ENCODE measurements at regions not wholly inside any gene's neighbourhood (a gene's known extent, or its start where the extent isn't known, plus 50 kb on each side); places are given as distances from the start of the nearest gene placed in this dataset.

DNA sequence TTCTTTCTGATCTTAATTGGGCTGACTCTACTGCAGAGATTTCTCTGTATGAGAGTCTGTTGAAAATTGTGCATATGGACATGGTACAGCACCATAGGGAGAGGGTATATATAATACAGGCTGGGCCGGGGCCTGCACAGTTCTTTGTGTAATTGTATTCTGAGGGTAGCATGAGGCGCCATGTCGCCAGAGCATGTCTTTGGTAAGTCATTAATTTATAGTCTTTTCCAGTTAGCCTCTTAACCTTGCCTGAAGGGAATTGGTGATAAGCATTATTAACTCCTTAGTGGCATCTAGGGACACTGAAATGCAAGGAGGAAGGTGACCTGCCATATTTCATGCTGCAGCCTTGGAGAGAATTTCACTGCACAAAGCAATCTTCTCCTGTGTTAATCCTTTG lies 569.9 kb downstream of the TMTC2 start:
- TF ChIP-seq CTCF (IDR thresholded peaks at IDR 0.05; ENCODE audit: insufficient read depth, low read depth, low read length): no peak
- no peak for TF ChIP-seq EZH2 (IDR thresholded peaks at IDR 0.05; ENCODE audit: insufficient read depth, low read length)

Measured in astrocyte (in vitro differentiated cells and primary cell).